RCC 7860 (cell line): ENCODE measurements at regions not wholly inside any gene's neighbourhood (a gene's known extent, or its start where the extent isn't known, plus 50 kb on each side); places are given as distances from the start of the nearest gene placed in this dataset.
"Not testable (repeated sequence)": the region's sequence is repeated elsewhere in the genome, so short reads cannot be mapped to it uniquely, and the experiment has no call there.

Experiments
- DNase-seq: peaks from one replicate; pipeline ENCODE4 v3.0.0-alpha.2; 2015; ENCODE audit warnings: low spot score
- FAIRE-seq: peaks from 2 replicates; lab custom pipeline; 2012; peaks lifted over from hg19 to GRCh38; lab: Jason Lieb, UNC

- DNase-seq (peak; percentile 41), FAIRE-seq (no peak)
These were observed 290.1 kb upstream of the KIAA1217 start for GRCh38 chr10:23918839-23919238.

- no peak for FAIRE-seq
- DNase-seq: no peak
These were observed 281.2 kb upstream of the KIAA1217 start for GRCh38 chr10:23927576-23928325.

GRCh38 chr10:23934023-23934422 is 274.9 kb upstream of the KIAA1217 start:
- FAIRE-seq, DNase-seq: not testable (repeated sequence)

- no peak for DNase-seq
- no peak for FAIRE-seq
These were observed 263.1 kb upstream of the KIAA1217 start for GRCh38 chr10:23945845-23946244.

GRCh38 chr10:23951841-23952240 is 257.1 kb upstream of the KIAA1217 start:
- FAIRE-seq: no peak
- DNase-seq: no peak

- FAIRE-seq (no peak), DNase-seq (no peak)
These were observed 253.3 kb upstream of the KIAA1217 start for GRCh38 chr10:23955456-23956225.

- no peak for FAIRE-seq
These were observed 243.8 kb upstream of the KIAA1217 start for GRCh38 chr10:23965123-23965522.

GRCh38 chr10:23965880-23966279 is 243.1 kb upstream of the KIAA1217 start:
- DNase-seq (no peak), FAIRE-seq (no peak)

More at GRCh38 chr10:23965123-23965522, 243.8 kb upstream of the KIAA1217 start:
- DNase-seq: no peak

- DNase-seq (no peak), FAIRE-seq (no peak)
These were observed 242.4 kb upstream of the KIAA1217 start for GRCh38 chr10:23966504-23967051.

GRCh38 chr10:23968301-23968700 is 240.6 kb upstream of the KIAA1217 start:
- DNase-seq (no peak), FAIRE-seq (no peak)

- DNase-seq: no peak
- no peak for FAIRE-seq
These were observed 234.1 kb upstream of the KIAA1217 start for GRCh38 chr10:23974746-23975272.

- FAIRE-seq: no peak
- DNase-seq: no peak
These were observed 233.5 kb upstream of the KIAA1217 start for GRCh38 chr10:23975431-23975830.

GRCh38 chr10:23976275-23976674 is 232.7 kb upstream of the KIAA1217 start:
- DNase-seq (no peak), FAIRE-seq (no peak)

- no peak for FAIRE-seq
- no peak for DNase-seq
These were observed 230.6 kb upstream of the KIAA1217 start for GRCh38 chr10:23978317-23978716.

- DNase-seq: no peak
- no peak for FAIRE-seq
These were observed 228.8 kb upstream of the KIAA1217 start for GRCh38 chr10:23980094-23980493.

GRCh38 chr10:23981520-23982309 is 227.2 kb upstream of the KIAA1217 start:
- FAIRE-seq (no peak), DNase-seq (no peak)

GRCh38 chr10:23984405-23984804 is 224.5 kb upstream of the KIAA1217 start:
- not testable (repeated sequence) for DNase-seq, FAIRE-seq

GRCh38 chr10:23988006-23988405 is 220.9 kb upstream of the KIAA1217 start:
- FAIRE-seq: no peak

GRCh38 chr10:23994459-23995046 is 214.4 kb upstream of the KIAA1217 start:
- peak; percentile 27 for DNase-seq
- peak; percentile 32 for FAIRE-seq

More at GRCh38 chr10:23988006-23988405, 220.9 kb upstream of the KIAA1217 start:
- DNase-seq: no peak

GRCh38 chr10:23999445-23999844 is 209.5 kb upstream of the KIAA1217 start:
- FAIRE-seq (no peak), DNase-seq (no peak)
